Neural progenitor cell (in vitro differentiated cells): ENCODE measurements at regions not wholly inside any gene's neighbourhood (a gene's known extent, or its start where the extent isn't known, plus 50 kb on each side); places are given as distances from the start of the nearest gene placed in this dataset. TPM values are rescaled to one million over a fixed set of nuclear protein-coding genes. Genes with fewer than 3 reads are reported as not detected.

ENCODE experiments used
- DNase-seq: peaks from one replicate; pipeline ENCODE4 v3.0.0-alpha.2; 2016; ENCODE audit warnings: low spot score
- H2AFZ ChIP-seq: fragments of 200-600 bp; sonication (generic); replicated peaks from 2 replicates; pipeline ENCODE4 v1.6.1; 2016; ENCODE audit warnings: antibody characterized with exemption
- H3F3A ChIP-seq: fragments of 200-600 bp; sonication (generic); 2 replicates; pipeline ENCODE4 v1.6.1; 2016; ENCODE audit warnings: antibody characterized with exemption, low read depth
- H3K27ac ChIP-seq: fragments of 200-600 bp; sonication (generic); 2 replicates; pipeline ENCODE4 v1.5.1; 2016; ENCODE audit warnings: mild to moderate bottlenecking
- H3K27me3 ChIP-seq: fragments of 200-600 bp; sonication (generic); 2 replicates; pipeline ENCODE4 v1.6.1; 2016; ENCODE audit warnings: mild to moderate bottlenecking, moderate library complexity
- H3K36me3 ChIP-seq: fragments of 200-600 bp; sonication (generic); 2 replicates; pipeline ENCODE4 v1.5.1; 2016
- H3K4me1 ChIP-seq: fragments of 200-600 bp; sonication (generic); 2 replicates; pipeline ENCODE4 v1.6.1; 2016; ENCODE audit warnings: mixed run types
- H3K4me2 ChIP-seq: fragments of 200-600 bp; sonication (generic); 2 replicates; pipeline ENCODE4 v1.6.1; 2016
- H3K4me3 ChIP-seq: fragments of 200-600 bp; sonication (generic); 2 replicates; pipeline ENCODE4 v1.5.1; 2016
- H3K79me2 ChIP-seq: fragments of 200-600 bp; sonication (generic); 2 replicates; pipeline ENCODE4 v1.6.1; 2016; ENCODE audit warnings: low read depth
- H3K9ac ChIP-seq: fragments of 200-600 bp; sonication (generic); 2 replicates; pipeline ENCODE4 v1.6.1; 2016
- H3K9me3 ChIP-seq: fragments of 200-600 bp; sonication (generic); 2 replicates; pipeline ENCODE4 v1.5.1; 2016; ENCODE audit warnings: low read depth
- H4K20me1 ChIP-seq: fragments of 200-600 bp; sonication (generic); 2 replicates; pipeline ENCODE4 v1.6.1; 2016; ENCODE audit warnings: low read depth
- H3K27ac Mint-ChIP-seq: 3 replicates; pipeline ENCODE4 v1.8.0; 2021; ENCODE audit warnings: mixed read lengths
- H3K27me3 Mint-ChIP-seq: 2 replicates; pipeline ENCODE4 v1.8.0; 2022; ENCODE audit warnings: low read depth, mild to moderate bottlenecking, inconsistent platforms, moderate library complexity, mixed read lengths; ENCODE audit not compliant: insufficient read depth
- H3K36me3 Mint-ChIP-seq: 3 replicates; pipeline ENCODE4 v1.8.0; 2021; ENCODE audit warnings: mixed read lengths
- H3K4me1 Mint-ChIP-seq: 3 replicates; pipeline ENCODE4 v1.8.0; 2021; ENCODE audit warnings: mixed read lengths
- H3K4me3 Mint-ChIP-seq: 3 replicates; pipeline ENCODE4 v1.8.0; 2021; ENCODE audit warnings: mild to moderate bottlenecking, moderate library complexity, mixed read lengths
- H3K9me3 Mint-ChIP-seq: 3 replicates; pipeline ENCODE4 v1.8.0; 2020; ENCODE audit warnings: mixed read lengths
- EZH2 ChIP-seq: fragments of 200-600 bp; sonication (generic); IDR thresholded peaks from 2 replicates; pipeline ENCODE4 v1.6.1; 2017; ENCODE audit warnings: antibody characterized with exemption, mild to moderate bottlenecking, moderate library complexity
- EZH2phosphoT487 ChIP-seq: fragments of 200-600 bp; sonication (generic); IDR thresholded peaks from 2 replicates; pipeline ENCODE4 v1.6.1; 2017; ENCODE audit warnings: antibody characterized with exemption
- small RNA-seq: library from RNA; depleted of rRNA; stranded (forward); fragments of <200 nt; gene quantifications from one replicate; pipeline ENCODE3, GENCODE V24; 2015
- TF ChIP-seq, protein P1 (sequence below): fragments of 200-600 bp; sonication (generic); IDR thresholded peaks from 2 replicates; pipeline ENCODE4 v1.5.1; 2017; ENCODE audit warnings: antibody characterized with exemption, mild to moderate bottlenecking

DNA sequence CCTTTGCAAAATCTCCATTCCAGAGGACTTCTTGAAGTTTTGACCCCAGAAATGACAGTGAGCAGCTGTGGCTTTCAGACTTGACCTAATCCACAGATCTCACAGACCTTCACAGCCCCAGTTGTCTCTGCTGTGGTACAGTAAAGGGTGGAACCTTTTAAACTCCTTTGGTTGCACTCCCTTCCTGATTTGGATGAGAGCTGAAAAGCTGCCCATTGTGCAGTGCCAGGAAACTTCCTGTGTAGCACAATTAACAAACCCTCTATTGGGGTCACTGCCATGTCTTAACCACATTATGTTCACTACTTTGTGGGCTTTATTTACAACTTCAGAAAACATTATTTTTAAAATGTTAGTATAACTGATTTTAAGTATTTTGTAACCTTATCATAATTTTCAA is 56.7 kb upstream of the PCSK5 start:
- Histone ChIP-seq H3K9me3 (no peaks in the 10 kb centered on the region), H4K20me1 (no peaks in the 10 kb centered on the region), H3K9ac (no peak overlapping the region), H3K27ac (no peak overlapping the region), H3K36me3 (no peaks in the 10 kb centered on the region), H3K79me2 (no peaks in the 10 kb centered on the region), H3K4me2 (no peak overlapping the region), H2AFZ (no peak overlapping the region), H3K4me1 (no peaks in the 10 kb centered on the region), H3K4me3 (no peak overlapping the region), H3K27me3 (no peaks in the 10 kb centered on the region), H3F3A (no peaks in the 10 kb centered on the region)
- no peaks in the 10 kb centered on the region for H3K27me3 Mint-ChIP-seq
- H3K36me3 Mint-ChIP-seq: no peaks in the 10 kb centered on the region
- no peak overlapping the region for H3K27ac Mint-ChIP-seq
- TF ChIP-seq EZH2phosphoT487: no peak
- TF ChIP-seq, protein P1, sequence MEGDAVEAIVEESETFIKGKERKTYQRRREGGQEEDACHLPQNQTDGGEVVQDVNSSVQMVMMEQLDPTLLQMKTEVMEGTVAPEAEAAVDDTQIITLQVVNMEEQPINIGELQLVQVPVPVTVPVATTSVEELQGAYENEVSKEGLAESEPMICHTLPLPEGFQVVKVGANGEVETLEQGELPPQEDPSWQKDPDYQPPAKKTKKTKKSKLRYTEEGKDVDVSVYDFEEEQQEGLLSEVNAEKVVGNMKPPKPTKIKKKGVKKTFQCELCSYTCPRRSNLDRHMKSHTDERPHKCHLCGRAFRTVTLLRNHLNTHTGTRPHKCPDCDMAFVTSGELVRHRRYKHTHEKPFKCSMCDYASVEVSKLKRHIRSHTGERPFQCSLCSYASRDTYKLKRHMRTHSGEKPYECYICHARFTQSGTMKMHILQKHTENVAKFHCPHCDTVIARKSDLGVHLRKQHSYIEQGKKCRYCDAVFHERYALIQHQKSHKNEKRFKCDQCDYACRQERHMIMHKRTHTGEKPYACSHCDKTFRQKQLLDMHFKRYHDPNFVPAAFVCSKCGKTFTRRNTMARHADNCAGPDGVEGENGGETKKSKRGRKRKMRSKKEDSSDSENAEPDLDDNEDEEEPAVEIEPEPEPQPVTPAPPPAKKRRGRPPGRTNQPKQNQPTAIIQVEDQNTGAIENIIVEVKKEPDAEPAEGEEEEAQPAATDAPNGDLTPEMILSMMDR: no peak
- no peak for TF ChIP-seq EZH2
- H3K9me3 Mint-ChIP-seq: no peaks in the 10 kb centered on the region
- no peak overlapping the region for H3K4me3 Mint-ChIP-seq
- DNase-seq: no peak
- no peaks in the 10 kb centered on the region for H3K4me1 Mint-ChIP-seq

DNA sequence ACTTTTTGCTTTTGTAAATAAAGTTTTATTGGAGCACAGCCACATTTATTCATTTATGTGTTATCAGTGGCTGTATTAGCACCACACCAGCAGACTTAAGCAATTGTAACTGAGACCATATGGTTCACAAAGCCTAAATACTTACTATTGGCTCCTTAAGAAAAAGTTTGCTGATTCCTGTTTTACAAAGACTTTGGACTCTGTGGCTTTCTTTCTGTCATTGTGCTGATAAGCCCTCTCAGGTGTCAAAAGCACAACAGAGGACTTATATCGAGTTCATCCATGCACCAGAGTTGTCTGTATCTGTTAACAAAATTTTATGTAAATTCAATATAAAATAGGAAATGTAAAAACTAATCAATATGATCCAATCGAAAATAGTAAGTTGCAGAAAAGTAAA is 55.6 kb upstream of the PCSK5 start:
- TF ChIP-seq, protein P1: no peak
- TF ChIP-seq EZH2: no peak
- no peak for TF ChIP-seq EZH2phosphoT487
- H3K27me3 Mint-ChIP-seq: no peaks in the 10 kb centered on the region
- no peak overlapping the region for H3K27ac Mint-ChIP-seq
- no peaks in the 10 kb centered on the region for H3K4me1 Mint-ChIP-seq
- no peaks in the 10 kb centered on the region for H3K9me3 ChIP-seq
- no peaks in the 10 kb centered on the region for H3K4me1 ChIP-seq
- no peak for DNase-seq
- H3K4me2 ChIP-seq: no peak overlapping the region
- no peaks in the 10 kb centered on the region for H4K20me1 ChIP-seq
- no peaks in the 10 kb centered on the region for H3K27me3 ChIP-seq
- H2AFZ ChIP-seq: peak overlapping the region; percentile 40
- no peaks in the 10 kb centered on the region for H3F3A ChIP-seq
- H3K4me3 Mint-ChIP-seq: no peak overlapping the region
- H3K4me3 ChIP-seq: no peak overlapping the region
- H3K36me3 Mint-ChIP-seq: no peaks in the 10 kb centered on the region
- H3K9ac ChIP-seq: no peak overlapping the region
- H3K27ac ChIP-seq: no peak overlapping the region
- H3K36me3 ChIP-seq: no peaks in the 10 kb centered on the region
- no peaks in the 10 kb centered on the region for H3K79me2 ChIP-seq
- no peaks in the 10 kb centered on the region for H3K9me3 Mint-ChIP-seq

Small RNA genes in the stretch of these regions (small RNA-seq; reads per million reads assigned to genes)
- gene RNU6-1228P: not detected
